ENCODE measurements at regions not wholly inside any gene's neighbourhood (a gene's known extent, or its start where the extent isn't known, plus 50 kb on each side); places are given as distances from the start of the nearest gene placed in this dataset.

DNA sequence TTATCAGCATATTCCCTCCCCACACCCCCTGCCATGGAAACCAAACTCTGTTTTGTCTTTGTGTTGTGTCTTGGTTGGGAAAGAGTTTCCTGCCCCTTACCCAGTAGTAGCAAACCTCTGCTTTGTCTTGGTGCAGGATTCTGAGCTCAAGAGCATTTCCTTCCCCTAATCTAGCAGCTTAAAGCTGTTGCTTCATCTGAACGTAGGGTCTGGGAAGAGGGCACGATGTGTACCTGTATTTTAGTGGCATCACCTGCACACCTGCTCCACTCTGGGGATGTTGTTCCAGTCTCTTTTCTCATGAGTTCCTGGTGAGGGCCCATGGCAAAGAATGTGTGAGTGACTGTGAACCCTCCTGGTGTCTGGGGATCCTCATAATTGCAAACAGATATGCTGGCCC, 164.7 kb downstream of the SCP2D1 start:
- TF ChIP-seq, protein P1, sequence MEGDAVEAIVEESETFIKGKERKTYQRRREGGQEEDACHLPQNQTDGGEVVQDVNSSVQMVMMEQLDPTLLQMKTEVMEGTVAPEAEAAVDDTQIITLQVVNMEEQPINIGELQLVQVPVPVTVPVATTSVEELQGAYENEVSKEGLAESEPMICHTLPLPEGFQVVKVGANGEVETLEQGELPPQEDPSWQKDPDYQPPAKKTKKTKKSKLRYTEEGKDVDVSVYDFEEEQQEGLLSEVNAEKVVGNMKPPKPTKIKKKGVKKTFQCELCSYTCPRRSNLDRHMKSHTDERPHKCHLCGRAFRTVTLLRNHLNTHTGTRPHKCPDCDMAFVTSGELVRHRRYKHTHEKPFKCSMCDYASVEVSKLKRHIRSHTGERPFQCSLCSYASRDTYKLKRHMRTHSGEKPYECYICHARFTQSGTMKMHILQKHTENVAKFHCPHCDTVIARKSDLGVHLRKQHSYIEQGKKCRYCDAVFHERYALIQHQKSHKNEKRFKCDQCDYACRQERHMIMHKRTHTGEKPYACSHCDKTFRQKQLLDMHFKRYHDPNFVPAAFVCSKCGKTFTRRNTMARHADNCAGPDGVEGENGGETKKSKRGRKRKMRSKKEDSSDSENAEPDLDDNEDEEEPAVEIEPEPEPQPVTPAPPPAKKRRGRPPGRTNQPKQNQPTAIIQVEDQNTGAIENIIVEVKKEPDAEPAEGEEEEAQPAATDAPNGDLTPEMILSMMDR (IDR thresholded peaks at IDR 0.05; ENCODE audit: unreplicated experiment in 3 of 3): no peak
- H3K27me3 Mint-ChIP-seq (ENCODE audit: low read depth): no peaks in the 10 kb centered on the region
- H3K27ac Mint-ChIP-seq: no peak overlapping the region
- no peak overlapping the region for H3K4me3 Mint-ChIP-seq
- no peaks in the 10 kb centered on the region for H3K36me3 Mint-ChIP-seq (ENCODE audit: low read depth)
- no peaks in the 10 kb centered on the region for H3K9me3 Mint-ChIP-seq
- H3K4me1 Mint-ChIP-seq: peaks cover 4% of the 10 kb centered on the region

DNA sequence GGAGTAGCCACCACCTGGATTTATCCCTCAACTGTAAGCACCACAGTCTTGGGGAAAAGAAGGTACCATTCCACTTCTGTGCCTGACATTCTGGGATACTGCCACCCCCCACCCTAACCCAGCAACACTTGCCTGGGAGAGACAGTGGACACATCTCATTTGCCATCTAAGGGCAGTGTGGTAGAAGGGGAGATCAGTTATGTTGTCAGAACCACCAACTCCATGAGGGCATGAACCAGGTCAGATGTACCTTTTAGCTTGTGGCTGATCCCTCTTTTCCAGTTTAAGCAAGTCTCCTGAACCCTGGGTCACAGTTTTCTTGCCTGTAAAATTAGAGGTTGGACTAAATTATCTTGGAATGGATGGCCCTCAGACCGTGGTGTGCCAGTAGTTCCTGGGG, 165.5 kb downstream of the SCP2D1 start:
- no peaks in the 10 kb centered on the region for H3K36me3 Mint-ChIP-seq (ENCODE audit: low read depth)
- H3K9me3 Mint-ChIP-seq: no peaks in the 10 kb centered on the region
- H3K27ac Mint-ChIP-seq: no peak overlapping the region
- H3K4me1 Mint-ChIP-seq: peaks cover 6% of the 10 kb centered on the region
- no peaks in the 10 kb centered on the region for H3K27me3 Mint-ChIP-seq (ENCODE audit: low read depth)
- no peak overlapping the region for H3K4me3 Mint-ChIP-seq
- TF ChIP-seq, protein P1 (IDR thresholded peaks at IDR 0.05; ENCODE audit: unreplicated experiment in 3 of 3): no peak

DNA sequence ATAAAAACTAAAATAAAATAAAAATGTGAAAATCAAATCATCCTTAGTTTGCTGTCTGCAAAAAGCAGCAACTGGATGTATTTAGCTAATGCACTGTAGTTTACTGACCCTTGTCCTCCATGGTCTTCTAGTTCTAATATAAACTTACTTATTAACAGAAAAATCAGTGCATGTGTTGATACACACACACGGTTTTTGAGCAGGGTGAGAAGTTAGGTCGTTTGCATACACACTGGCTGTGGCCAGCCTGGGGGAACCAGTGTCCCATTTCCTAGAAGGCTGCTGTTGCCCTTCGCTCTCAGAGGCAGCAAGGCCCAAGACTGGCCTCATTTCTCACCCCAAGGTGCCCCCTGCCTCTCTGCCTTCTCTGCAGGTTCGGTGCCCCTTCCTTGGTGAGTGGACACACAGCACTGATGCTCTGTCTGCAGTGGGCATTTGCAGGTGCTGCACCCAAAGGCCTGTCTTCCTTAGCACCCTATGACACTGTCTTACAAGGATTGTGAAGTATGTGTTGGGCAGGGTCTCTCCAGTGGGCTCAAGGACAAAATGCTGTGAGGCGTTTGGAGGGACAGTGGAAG, 168.5 kb downstream of the SCP2D1 start:
- peak overlapping the region in 1 of 3 experiments; percentile 1 for H3K27ac Mint-ChIP-seq
- H3K36me3 Mint-ChIP-seq (ENCODE audit: low read depth): no peaks in the 10 kb centered on the region
- no peak overlapping the region for H3K4me3 Mint-ChIP-seq
- peaks cover 22% of the 10 kb centered on the region for H3K4me1 Mint-ChIP-seq
- H3K9me3 Mint-ChIP-seq: no peaks in the 10 kb centered on the region
- H3K27me3 Mint-ChIP-seq (ENCODE audit: low read depth): no peaks in the 10 kb centered on the region
- TF ChIP-seq, protein P1 (IDR thresholded peaks at IDR 0.05; ENCODE audit: unreplicated experiment in 3 of 3): no peak

DNA sequence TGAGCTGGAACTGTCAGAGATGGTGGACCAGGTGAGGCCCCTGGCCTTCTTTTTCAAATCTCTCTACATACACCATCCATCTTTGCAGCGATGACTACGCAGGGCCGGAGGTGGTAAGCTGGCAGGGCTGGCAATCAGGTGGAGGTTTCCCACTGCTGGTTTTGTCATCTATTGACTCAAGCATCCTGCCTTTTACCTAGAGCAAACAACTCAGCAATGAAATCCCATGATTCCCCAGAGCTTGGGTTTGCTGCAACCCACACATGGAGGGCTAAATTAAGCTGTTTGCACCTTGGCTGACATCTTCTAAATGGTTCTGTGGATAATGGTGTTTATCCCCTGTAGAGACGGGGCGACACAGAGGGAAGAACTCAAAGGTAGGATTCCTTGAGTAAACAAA, 170.2 kb downstream of the SCP2D1 start:
- Mint-ChIP-seq H3K36me3 (ENCODE audit: low read depth) (no peaks in the 10 kb centered on the region), H3K27ac (peak overlapping the region; percentile 10 to 70 (median 45)), H3K4me3 (no peak overlapping the region), H3K27me3 (ENCODE audit: low read depth) (no peaks in the 10 kb centered on the region), H3K9me3 (no peaks in the 10 kb centered on the region), H3K4me1 (peaks cover 25% of the 10 kb centered on the region)
- TF ChIP-seq, protein P1 (IDR thresholded peaks at IDR 0.05; ENCODE audit: unreplicated experiment in 3 of 3): no peak

DNA sequence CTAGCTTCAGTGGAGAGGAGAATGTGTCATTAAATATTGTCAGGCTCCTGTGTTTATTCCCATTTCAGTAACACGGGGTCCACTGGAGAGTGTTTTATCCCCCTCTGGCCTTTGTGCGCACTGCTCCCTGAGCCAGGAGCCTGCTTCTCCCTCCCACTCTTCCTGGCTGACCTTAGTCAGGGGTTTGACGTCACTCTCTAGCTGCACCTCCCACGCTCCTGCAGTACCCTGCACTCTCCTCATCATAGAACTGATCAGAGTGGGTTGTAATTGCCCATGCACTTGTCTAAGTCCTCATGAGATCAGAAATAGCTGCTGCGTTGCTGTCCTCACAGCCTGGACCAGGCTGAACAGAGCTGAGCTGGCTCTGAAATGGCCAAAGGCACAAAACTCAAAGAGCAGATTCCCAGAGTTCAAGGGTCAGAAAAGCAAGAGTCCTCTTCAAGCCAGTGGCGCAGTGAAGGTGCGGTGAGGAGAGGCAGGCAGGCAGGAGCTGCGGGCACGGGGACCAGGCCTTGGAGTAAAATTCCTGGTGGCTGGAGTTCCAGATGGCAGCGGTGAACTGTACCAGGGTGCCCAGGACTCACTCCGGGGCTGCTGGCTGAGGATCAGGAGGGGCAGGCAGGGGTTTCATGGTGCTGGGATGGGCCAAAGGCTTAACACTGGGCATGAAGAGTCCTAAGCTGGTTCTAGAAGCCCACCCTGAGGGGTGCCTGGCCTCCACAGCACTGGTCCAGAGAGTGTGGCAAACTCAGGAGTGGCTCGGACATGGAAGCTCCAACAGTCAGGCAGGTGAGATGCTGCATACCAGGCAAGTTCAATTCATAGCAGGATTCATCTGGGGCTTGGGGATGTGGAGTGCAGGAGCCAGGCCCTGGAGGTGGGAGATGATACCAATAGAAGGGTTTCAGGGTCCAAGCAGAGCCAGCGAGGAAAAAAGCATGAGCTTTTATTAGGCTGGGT, 170.9 kb downstream of the SCP2D1 start:
- H3K4me3 Mint-ChIP-seq: no peak overlapping the region
- peak overlapping the region in 2 of 3 experiments; percentile 63 to 70 for H3K27ac Mint-ChIP-seq
- peaks cover 25% of the 10 kb centered on the region for H3K4me1 Mint-ChIP-seq
- no peaks in the 10 kb centered on the region for H3K27me3 Mint-ChIP-seq (ENCODE audit: low read depth)
- no peaks in the 10 kb centered on the region for H3K9me3 Mint-ChIP-seq
- H3K36me3 Mint-ChIP-seq (ENCODE audit: low read depth): no peaks in the 10 kb centered on the region
- TF ChIP-seq, protein P1 (IDR thresholded peaks at IDR 0.05; ENCODE audit: unreplicated experiment in 3 of 3): no peak
